ENCODE measurements at regions not wholly inside any gene's neighbourhood (a gene's known extent, or its start where the extent isn't known, plus 50 kb on each side); places are given as distances from the start of the nearest gene placed in this dataset.
"Not testable (repeated sequence)": the region's sequence is repeated elsewhere in the genome, so short reads cannot be mapped to it uniquely, and the experiment has no call there.

- no peak for DNase-seq
Observed at GRCh38 chr2:104977958-104978357, 59.9 kb upstream of the MRPS9 start.

- not testable (repeated sequence) for DNase-seq
Observed at GRCh38 chr2:104979786-104980185, 58.1 kb upstream of the MRPS9 start.

- DNase-seq = no peak
Observed at GRCh38 chr2:104982111-104982510, 55.8 kb upstream of the MRPS9 start.
